ENCODE measurements at regions not wholly inside any gene's neighbourhood (a gene's known extent, or its start where the extent isn't known, plus 50 kb on each side); places are given as distances from the start of the nearest gene placed in this dataset.

- TF ChIP-seq CTCF (conservative IDR thresholded peaks at IDR 0.05; ENCODE audit: low read length), result no peak
- no peak for TF ChIP-seq EZH2phosphoT487 (IDR thresholded peaks at IDR 0.05; ENCODE audit: borderline replicate concordance, low read depth, low read length)
These were observed 671.4 kb upstream of the SALL1 start for GRCh38 chr16:51822471-51822870.

Measured in OCI-LY7 (cell line).